SU-DHL-6 (cell line): ENCODE measurements at regions not wholly inside any gene's neighbourhood (a gene's known extent, or its start where the extent isn't known, plus 50 kb on each side); places are given as distances from the start of the nearest gene placed in this dataset.

Source experiments
- H2AFZ ChIP-seq: fragments of 200-600 bp; sonication (generic); 2 replicates; pipeline ENCODE4 v1.6.1; 2014; ENCODE audit warnings: low read depth, mild to moderate bottlenecking, moderate library complexity, mixed read lengths, antibody characterized with exemption, low read length; ENCODE audit not compliant: severe bottlenecking
- H3F3A ChIP-seq: fragments of 200-600 bp; shearing (Covaris generic); 2 replicates; pipeline ENCODE4 v1.6.0; 2016; ENCODE audit warnings: antibody characterized with exemption, mild to moderate bottlenecking; ENCODE audit not compliant: insufficient read depth
- H3K27ac ChIP-seq: fragments of 200-600 bp; sonication (generic); 2 replicates; pipeline ENCODE4 v1.5.1; 2016; ENCODE audit warnings: low read depth, mild to moderate bottlenecking, low read length, moderate library complexity, mixed read lengths
- H3K27me3 ChIP-seq: fragments of 200-600 bp; sonication (generic), shearing (Covaris generic); 2 replicates; pipeline ENCODE4 v1.6.0; 2014; ENCODE audit warnings: mild to moderate bottlenecking, low read length
- H3K36me3 ChIP-seq: fragments of 200-600 bp; sonication (generic); 2 replicates; pipeline ENCODE4 v1.6.1; 2014; ENCODE audit warnings: mild to moderate bottlenecking, low read length, mixed read lengths
- H3K4me2 ChIP-seq: fragments of 300-600, 200-600 bp; shearing (Covaris generic), sonication (generic); 2 replicates; pipeline ENCODE4 v1.6.0; 2014; ENCODE audit warnings: low read length, low read depth, mild to moderate bottlenecking; ENCODE audit not compliant: poor library complexity, severe bottlenecking
- H3K4me3 ChIP-seq: fragments of 200-600 bp; sonication (generic); 2 replicates; pipeline ENCODE4 v1.5.1; 2014; ENCODE audit warnings: antibody characterized with exemption, low read length, mild to moderate bottlenecking, mixed read lengths; ENCODE audit not compliant: insufficient read depth, poor library complexity, severe bottlenecking
- H3K79me2 ChIP-seq: fragments of 200-600 bp; sonication (generic); 2 replicates; pipeline ENCODE4 v1.6.1; 2014; ENCODE audit warnings: mild to moderate bottlenecking, low read length, moderate library complexity; ENCODE audit not compliant: insufficient read depth
- H3K9ac ChIP-seq: fragments of 200-600 bp; sonication (generic); 2 replicates; pipeline ENCODE4 v1.7.0; 2014; ENCODE audit warnings: mild to moderate bottlenecking, low read length
- H3K9me2 ChIP-seq: fragments of 200-600 bp; sonication (generic); replicated peaks from 2 replicates; pipeline ENCODE4 v1.6.1; 2014; ENCODE audit warnings: low read length; ENCODE audit not compliant: insufficient read depth
- H3K9me3 ChIP-seq: fragments of 200-600 bp; sonication (generic); 2 replicates; pipeline ENCODE4 v1.6.1; 2014; ENCODE audit warnings: low read length, mixed read lengths; ENCODE audit not compliant: insufficient read depth
- H4K20me1 ChIP-seq: fragments of 200-600 bp; sonication (generic); 2 replicates; pipeline ENCODE4 v1.6.1; 2014; ENCODE audit warnings: low read depth, mild to moderate bottlenecking, antibody characterized with exemption, low read length, moderate library complexity, mixed read lengths
- CTCF ChIP-seq: fragments of 200-600 bp; sonication (generic); IDR thresholded peaks from one replicate; pipeline ENCODE4 v1.5.1; 2017; ENCODE audit warnings: antibody characterized with exemption, mild to moderate bottlenecking, low read length, moderate library complexity; ENCODE audit not compliant: insufficient read depth, poor library complexity, severe bottlenecking
- EZH2phosphoT487 ChIP-seq: fragments of 200-600 bp; sonication (generic), shearing (Covaris generic); conservative IDR thresholded peaks from 2 replicates; pipeline ENCODE4 v1.6.1; 2018; ENCODE audit warnings: mild to moderate bottlenecking, antibody characterized with exemption, low read length, moderate library complexity, mixed read lengths

- H3K27ac ChIP-seq: no peak overlapping the region
Measured at GRCh38 chr6:145372671-145373151, 362.6 kb downstream of the EPM2A start.

GRCh38 chr6:145373826-145374225, 361.5 kb downstream of the EPM2A start:
- Histone ChIP-seq H3K4me3 (no peak overlapping the region), H2AFZ (no peak overlapping the region), H3K27ac (no peak overlapping the region), H3K79me2 (no peaks in the 10 kb centered on the region), H3K9me3 (0 out of 2 replicates have a peak, but pooled peaks cover 6% of the 10 kb centered on the region), H3K9me2 (no peaks in the 10 kb centered on the region), H3K4me2 (no peak overlapping the region), H4K20me1 (no peaks in the 10 kb centered on the region), H3F3A (no peaks in the 10 kb centered on the region), H3K9ac (no peak overlapping the region), H3K36me3 (no peaks in the 10 kb centered on the region), H3K27me3 (no peaks in the 10 kb centered on the region)
- TF ChIP-seq EZH2phosphoT487 (no peak), CTCF (no peak)

More at GRCh38 chr6:145372671-145373151, 362.6 kb downstream of the EPM2A start:
- Histone ChIP-seq H3K4me3 (no peak overlapping the region), H3K36me3 (no peaks in the 10 kb centered on the region), H3K4me2 (no peak overlapping the region), H3F3A (no peaks in the 10 kb centered on the region), H3K79me2 (no peaks in the 10 kb centered on the region), H4K20me1 (no peaks in the 10 kb centered on the region), H3K9me2 (no peaks in the 10 kb centered on the region), H3K27me3 (no peaks in the 10 kb centered on the region), H3K9me3 (0 out of 2 replicates have a peak, but pooled peaks cover 5% of the 10 kb centered on the region), H2AFZ (no peak overlapping the region), H3K9ac (no peak overlapping the region)
- TF ChIP-seq EZH2phosphoT487 (no peak), CTCF (no peak)

GRCh38 chr6:145374570-145374969, 360.8 kb downstream of the EPM2A start:
- Histone ChIP-seq H3F3A (no peaks in the 10 kb centered on the region), H3K27me3 (no peaks in the 10 kb centered on the region), H3K79me2 (no peaks in the 10 kb centered on the region), H3K9me3 (0 out of 2 replicates have a peak, but pooled peaks cover 6% of the 10 kb centered on the region), H3K9ac (no peak overlapping the region), H3K36me3 (no peaks in the 10 kb centered on the region), H3K27ac (no peak overlapping the region), H4K20me1 (no peaks in the 10 kb centered on the region), H3K9me2 (no peaks in the 10 kb centered on the region), H3K4me2 (no peak overlapping the region), H2AFZ (no peak overlapping the region), H3K4me3 (no peak overlapping the region)
- TF ChIP-seq CTCF: no peak
- TF ChIP-seq EZH2phosphoT487: no peak
